GM12874 (cell line): ENCODE measurements at regions not wholly inside any gene's neighbourhood (a gene's known extent, or its start where the extent isn't known, plus 50 kb on each side); places are given as distances from the start of the nearest gene placed in this dataset.

Experiments
- TF ChIP-seq, protein P1 (sequence below): IDR thresholded peaks from 2 replicates; pipeline ENCODE4 v1.5.1; 2011; ENCODE audit warnings: low read depth, mild to moderate bottlenecking, control low read depth, low read length, moderate library complexity; ENCODE audit not compliant: insufficient read depth

DNA sequence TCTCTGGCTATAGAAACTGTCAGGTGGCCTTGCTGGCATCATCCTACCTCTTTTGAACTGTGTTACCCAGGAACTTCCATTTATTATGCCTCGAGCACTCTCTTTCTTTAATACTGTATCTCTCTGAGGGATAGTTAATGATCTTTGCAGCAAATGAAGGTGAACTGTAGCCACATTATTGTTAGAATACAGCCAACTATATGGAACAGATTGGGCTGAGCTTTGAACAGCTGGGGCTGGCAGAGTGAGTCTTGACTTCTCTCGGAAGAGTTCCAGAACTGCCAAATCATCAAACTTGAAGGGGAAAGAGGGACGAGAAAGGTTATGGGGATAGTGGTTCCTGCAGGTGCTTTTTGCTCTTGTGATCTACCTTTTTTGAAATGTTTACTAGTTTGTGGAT is 237.7 kb downstream of the PRL start:
- TF ChIP-seq, protein P1, sequence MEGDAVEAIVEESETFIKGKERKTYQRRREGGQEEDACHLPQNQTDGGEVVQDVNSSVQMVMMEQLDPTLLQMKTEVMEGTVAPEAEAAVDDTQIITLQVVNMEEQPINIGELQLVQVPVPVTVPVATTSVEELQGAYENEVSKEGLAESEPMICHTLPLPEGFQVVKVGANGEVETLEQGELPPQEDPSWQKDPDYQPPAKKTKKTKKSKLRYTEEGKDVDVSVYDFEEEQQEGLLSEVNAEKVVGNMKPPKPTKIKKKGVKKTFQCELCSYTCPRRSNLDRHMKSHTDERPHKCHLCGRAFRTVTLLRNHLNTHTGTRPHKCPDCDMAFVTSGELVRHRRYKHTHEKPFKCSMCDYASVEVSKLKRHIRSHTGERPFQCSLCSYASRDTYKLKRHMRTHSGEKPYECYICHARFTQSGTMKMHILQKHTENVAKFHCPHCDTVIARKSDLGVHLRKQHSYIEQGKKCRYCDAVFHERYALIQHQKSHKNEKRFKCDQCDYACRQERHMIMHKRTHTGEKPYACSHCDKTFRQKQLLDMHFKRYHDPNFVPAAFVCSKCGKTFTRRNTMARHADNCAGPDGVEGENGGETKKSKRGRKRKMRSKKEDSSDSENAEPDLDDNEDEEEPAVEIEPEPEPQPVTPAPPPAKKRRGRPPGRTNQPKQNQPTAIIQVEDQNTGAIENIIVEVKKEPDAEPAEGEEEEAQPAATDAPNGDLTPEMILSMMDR = no peak

GRCh38 chr6:22059946-22060345 is 236.9 kb downstream of the PRL start:
- TF ChIP-seq, protein P1 = no peak

DNA sequence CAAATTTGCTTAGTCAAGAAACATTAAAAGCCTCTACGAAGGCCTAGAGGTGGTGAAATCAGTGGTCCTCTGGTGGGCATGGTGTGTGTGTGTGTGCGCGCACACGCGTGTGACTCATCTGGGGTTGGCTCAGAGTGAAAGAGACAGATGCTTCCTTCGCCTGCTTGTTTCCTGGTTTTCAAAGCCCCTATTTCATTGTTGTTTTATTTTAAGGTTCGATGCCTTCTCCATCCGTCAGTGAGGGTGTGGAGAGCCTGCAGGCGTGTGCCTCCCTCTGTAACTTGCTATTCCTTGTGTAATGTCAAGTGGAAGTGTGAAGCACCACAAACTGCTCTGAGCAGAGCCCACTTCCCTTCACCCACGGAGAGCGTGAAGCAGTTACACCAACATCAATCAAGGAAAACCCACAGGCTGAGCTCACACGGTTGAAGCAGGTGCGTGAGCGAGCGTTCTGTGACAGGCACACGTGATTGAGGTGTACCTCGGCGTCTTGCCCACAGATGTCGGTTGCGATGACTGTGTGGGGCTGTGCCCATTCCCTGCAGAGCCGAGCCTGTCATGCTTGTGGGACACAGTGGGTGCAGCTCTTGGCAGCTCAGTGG is 233.9 kb downstream of the PRL start:
- TF ChIP-seq, protein P1 = no peak

DNA sequence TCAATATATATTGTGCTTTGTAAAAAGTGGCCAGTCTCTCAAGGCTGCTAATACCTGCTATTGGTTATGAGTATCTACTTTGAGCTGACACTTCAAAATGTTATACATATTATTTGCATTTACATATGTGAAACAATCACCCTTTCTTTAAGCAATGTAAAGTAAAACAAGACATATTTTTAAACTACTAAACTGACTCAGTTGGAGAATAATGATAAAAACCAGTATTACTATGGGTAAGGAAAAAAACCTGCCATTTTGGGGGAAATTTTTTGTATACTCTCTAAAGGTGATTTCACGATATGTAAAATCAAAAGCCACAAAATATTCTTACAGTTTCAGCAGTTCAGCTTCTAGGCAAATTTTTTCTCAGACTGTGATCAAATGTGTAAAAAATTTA is 232.3 kb downstream of the PRL start:
- TF ChIP-seq, protein P1 = no peak

DNA sequence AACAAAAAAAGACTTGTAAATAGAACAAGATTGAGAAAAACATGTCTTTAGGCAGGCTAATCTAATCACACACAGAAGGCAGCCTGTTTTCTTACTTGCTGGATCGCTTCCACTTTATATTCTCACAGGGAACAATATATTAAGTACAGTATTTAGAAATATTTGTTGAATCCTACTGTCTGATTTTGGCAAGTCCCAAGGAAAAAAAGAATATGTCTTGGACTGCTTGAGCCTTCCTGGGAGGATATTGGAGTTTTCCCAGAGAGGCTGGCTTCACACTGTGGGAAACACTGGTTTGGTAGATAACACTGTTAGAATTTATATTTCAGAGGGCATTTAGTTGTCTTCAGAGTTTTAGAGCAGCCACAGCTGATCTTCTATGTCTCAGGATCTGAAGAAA is 229.7 kb downstream of the PRL start:
- TF ChIP-seq, protein P1 = no peak

DNA sequence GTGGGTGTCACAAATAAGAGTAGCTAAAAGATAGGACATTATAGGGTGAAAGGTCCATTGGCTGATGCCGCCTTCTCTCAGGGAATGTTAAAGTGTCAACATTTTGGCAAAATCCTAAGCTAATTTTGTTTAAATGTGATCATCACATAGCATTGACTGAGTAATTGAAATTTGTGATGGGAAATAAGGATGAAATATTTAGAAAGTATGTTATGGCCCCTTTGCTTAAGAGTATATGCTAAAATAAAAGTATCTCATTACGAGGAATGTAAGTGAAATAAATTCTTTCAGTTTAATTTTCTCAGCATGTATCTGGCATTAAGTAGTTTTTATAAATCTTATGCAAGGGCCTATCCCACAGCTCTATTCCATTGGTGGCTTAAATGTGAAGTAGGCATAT is 229.2 kb downstream of the PRL start:
- TF ChIP-seq, protein P1 = no peak

DNA sequence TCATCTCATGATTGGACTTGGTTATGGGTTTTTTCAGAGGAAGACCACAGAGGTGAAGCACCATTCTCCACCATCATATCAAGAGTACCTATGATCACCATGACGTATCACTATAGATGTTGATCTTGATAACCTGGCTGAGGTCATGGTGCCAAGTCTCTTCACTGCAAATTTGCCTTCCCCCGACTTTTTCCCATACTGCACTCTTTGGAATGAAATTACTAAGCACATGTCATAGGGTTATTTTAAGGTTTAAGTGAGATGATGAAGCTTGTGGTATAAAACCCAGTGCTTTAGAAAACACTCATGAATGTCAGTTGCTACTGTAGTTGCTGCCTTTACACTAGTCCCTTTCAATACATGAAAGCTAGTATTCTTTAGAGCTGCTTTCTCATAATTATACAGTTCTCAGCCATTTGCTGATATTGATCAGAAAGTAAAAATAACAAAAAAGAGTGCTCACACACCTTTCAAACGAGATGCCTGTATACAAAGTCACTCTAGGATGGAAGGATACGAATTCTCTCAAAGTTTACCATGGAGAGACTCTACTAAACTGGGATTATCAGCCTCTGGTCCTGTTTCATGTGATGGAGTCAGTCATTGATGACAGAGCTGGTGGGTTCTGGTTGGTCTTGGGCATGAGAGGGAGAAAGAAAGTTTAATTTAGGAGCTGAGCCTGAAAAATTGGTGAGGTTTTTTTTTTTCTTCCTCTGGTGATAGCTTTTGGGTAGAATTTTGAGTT is 228.1 kb downstream of the PRL start:
- TF ChIP-seq, protein P1 = no peak
